ENCODE measurements at regions not wholly inside any gene's neighbourhood (a gene's known extent, or its start where the extent isn't known, plus 50 kb on each side); places are given as distances from the start of the nearest gene placed in this dataset.

- Histone ChIP-seq H3K4me3 (ENCODE audit: low read length) (no peak overlapping the region), H3K4me1 (ENCODE audit: insufficient read depth, low read length) (no peaks in the 10 kb centered on the region), H3K9me3 (ENCODE audit: control insufficient read depth in 1 of 2, insufficient read depth in 1 of 2, low read length in 2 of 2) (no peaks in the 10 kb centered on the region), H3K27me3 (ENCODE audit: control insufficient read depth in 1 of 2, insufficient read depth in 2 of 2, low read length in 2 of 2) (peaks cover 0 to 3% of the 10 kb centered on the region in 2 experiments), H3K27ac (ENCODE audit: low read depth in 1 of 2, low read length in 2 of 2) (no peak overlapping the region), H3K36me3 (ENCODE audit: insufficient read depth, low read length) (no peaks in the 10 kb centered on the region)
- peaks cover 7% of the 10 kb centered on the region for H3K27me3 Mint-ChIP-seq
- DNase-seq (no peak), ATAC-seq (ENCODE audit: poor library complexity) (no peak)
- H3K9me3 Mint-ChIP-seq = no peaks in the 10 kb centered on the region
- H3K36me3 Mint-ChIP-seq (ENCODE audit: low read depth) = no peaks in the 10 kb centered on the region
- POLR2A ChIA-PET = no interaction called here
- no peak overlapping the region for H3K4me3 Mint-ChIP-seq
- no peak for TF ChIP-seq CTCF (IDR thresholded peaks at IDR 0.05)
- H3K4me1 Mint-ChIP-seq (ENCODE audit: low read depth) = no peaks in the 10 kb centered on the region
- no peak overlapping the region for H3K27ac Mint-ChIP-seq
- CTCF ChIA-PET = interaction anchor here (0.8 kb wide), 2 partner anchors 10 to 14 kb away, joined by 3 read pairs; no protein-coding TSS in a partner anchor
- intact Hi-C loops (cut with DNase I, micrococcal nuclease) = no loop called here
Measured at GRCh38 chr14:51392416-51392815, 152.4 kb downstream of the TMX1 start.

- H3K4me1 Mint-ChIP-seq (ENCODE audit: low read depth) = no peaks in the 10 kb centered on the region
- Histone ChIP-seq H3K36me3 (ENCODE audit: insufficient read depth, low read length) (no peaks in the 10 kb centered on the region), H3K9me3 (ENCODE audit: control insufficient read depth in 1 of 2, insufficient read depth in 1 of 2, low read length in 2 of 2) (no peaks in the 10 kb centered on the region), H3K4me1 (ENCODE audit: insufficient read depth, low read length) (no peaks in the 10 kb centered on the region), H3K27me3 (ENCODE audit: control insufficient read depth in 1 of 2, insufficient read depth in 2 of 2, low read length in 2 of 2) (peaks cover 0 to 3% of the 10 kb centered on the region in 2 experiments), H3K4me3 (ENCODE audit: low read length) (no peak overlapping the region), H3K27ac (ENCODE audit: low read depth in 1 of 2, low read length in 2 of 2) (no peak overlapping the region)
- H3K27me3 Mint-ChIP-seq = peaks cover 13% of the 10 kb centered on the region
- POLR2A ChIA-PET = no interaction called here
- intact Hi-C loops (cut with DNase I, micrococcal nuclease) = no loop called here
- H3K9me3 Mint-ChIP-seq = no peaks in the 10 kb centered on the region
- TF ChIP-seq CTCF (IDR thresholded peaks at IDR 0.05) = no peak
- H3K27ac Mint-ChIP-seq = no peak overlapping the region
- H3K36me3 Mint-ChIP-seq (ENCODE audit: low read depth) = no peaks in the 10 kb centered on the region
- no peak for ATAC-seq (ENCODE audit: poor library complexity)
- H3K4me3 Mint-ChIP-seq = no peak overlapping the region
- no peak for DNase-seq
- CTCF ChIA-PET = no interaction called here
Measured at GRCh38 chr14:51394384-51394783, 154.3 kb downstream of the TMX1 start.

GRCh38 chr14:51394804-51395203, 154.8 kb downstream of the TMX1 start:
- ChIA-PET CTCF (no interaction called here), POLR2A (no interaction called here)
- ATAC-seq (ENCODE audit: poor library complexity) (no peak), DNase-seq (no peak)
- Mint-ChIP-seq H3K27ac (no peak overlapping the region), H3K36me3 (ENCODE audit: low read depth) (no peaks in the 10 kb centered on the region), H3K9me3 (no peaks in the 10 kb centered on the region), H3K4me1 (ENCODE audit: low read depth) (no peaks in the 10 kb centered on the region), H3K27me3 (peaks cover 13% of the 10 kb centered on the region), H3K4me3 (no peak overlapping the region)
- no peak overlapping the region for H3K4me3 ChIP-seq (ENCODE audit: low read length)
- intact Hi-C loops (cut with DNase I, micrococcal nuclease) = no loop called here
- H3K4me1 ChIP-seq (ENCODE audit: insufficient read depth, low read length) = no peaks in the 10 kb centered on the region
- TF ChIP-seq CTCF (IDR thresholded peaks at IDR 0.05) = no peak
- H3K27ac ChIP-seq (ENCODE audit: low read depth in 1 of 2, low read length in 2 of 2) = no peak overlapping the region
- peaks cover 0 to 3% of the 10 kb centered on the region in 2 experiments for H3K27me3 ChIP-seq (ENCODE audit: control insufficient read depth in 1 of 2, insufficient read depth in 2 of 2, low read length in 2 of 2)
- H3K9me3 ChIP-seq (ENCODE audit: control insufficient read depth in 1 of 2, insufficient read depth in 1 of 2, low read length in 2 of 2) = no peaks in the 10 kb centered on the region
- no peaks in the 10 kb centered on the region for H3K36me3 ChIP-seq (ENCODE audit: insufficient read depth, low read length)
